ENCODE measurements at regions not wholly inside any gene's neighbourhood (a gene's known extent, or its start where the extent isn't known, plus 50 kb on each side); places are given as distances from the start of the nearest gene placed in this dataset.
A peak's percentile ranks its signal among the peaks of the same experiment; 100 is the strongest.
"Not testable (repeated sequence)": the region's sequence is repeated elsewhere in the genome, so short reads cannot be mapped to it uniquely, and the experiment has no call there.

DNA sequence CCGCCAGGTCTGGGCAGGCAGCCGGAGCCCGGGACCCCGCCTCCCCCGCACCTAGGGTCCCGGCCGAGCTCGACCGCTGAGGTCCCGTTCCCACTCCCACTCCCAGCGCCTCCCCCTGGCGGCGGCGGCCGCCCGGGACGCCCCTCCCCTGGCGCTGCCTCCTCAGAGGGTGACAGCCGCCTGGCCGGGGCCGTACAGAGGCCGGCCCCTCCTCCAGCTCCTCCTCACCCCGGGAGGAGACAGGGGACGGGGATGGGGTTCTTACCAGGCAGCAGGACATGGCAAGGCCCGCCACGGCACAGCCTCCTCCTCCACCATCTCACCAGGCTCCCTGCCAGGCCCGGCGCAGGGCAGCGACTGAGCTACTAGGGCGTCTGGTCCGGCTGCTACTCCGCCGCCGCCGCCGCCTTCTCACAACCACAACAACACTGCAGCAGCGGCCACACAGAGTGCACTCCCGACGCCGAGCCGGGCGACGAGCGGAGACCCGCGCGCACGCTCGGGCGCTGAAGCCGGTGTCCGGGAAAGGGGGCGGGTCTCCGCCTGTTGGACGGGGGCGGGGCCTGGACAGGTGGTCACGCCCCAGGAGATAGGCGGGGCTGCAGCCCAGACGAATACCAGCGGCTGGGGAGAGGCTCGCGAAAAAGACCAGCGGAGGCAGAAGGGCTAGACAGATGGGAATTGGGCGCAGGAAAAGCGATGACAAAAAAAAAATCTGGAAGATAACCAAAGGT is 110.3 kb downstream of the POTEB2 start:
- not testable (repeated sequence) for TF ChIP-seq CTCF (IDR thresholded peaks at IDR 0.05)
- TF ChIP-seq POLR2A (IDR thresholded peaks at IDR 0.05): peak in 1 of 2 donors; percentile 45
